HEK293 (cell line): ENCODE measurements at regions not wholly inside any gene's neighbourhood (a gene's known extent, or its start where the extent isn't known, plus 50 kb on each side); places are given as distances from the start of the nearest gene placed in this dataset.

Experiments used
- REPIN1 ChIP-seq: fragments of 450-650 bp; formaldehyde crosslinking; IDR thresholded peaks from 2 replicates; pipeline ENCODE4 v1.5.1; 2017; ENCODE audit warnings: missing biosample characterization, missing genetic modification characterization, low read depth
- YY1 ChIP-seq: fragments of 450-650 bp; formaldehyde crosslinking; IDR thresholded peaks from 2 replicates; pipeline ENCODE4 v1.5.1; 2018; ENCODE audit warnings: missing biosample characterization, missing genetic modification characterization
- ZEB2 ChIP-seq: fragments of 450-650 bp; formaldehyde crosslinking; IDR thresholded peaks from 2 replicates; pipeline ENCODE4 v1.5.1; 2016; ENCODE audit warnings: missing biosample characterization, missing genetic modification characterization
- ZNF140 ChIP-seq: fragments of 450-650 bp; formaldehyde crosslinking; IDR thresholded peaks from 2 replicates; pipeline ENCODE4 v1.5.1; 2016; ENCODE audit warnings: missing biosample characterization, missing genetic modification characterization
- ZNF184 ChIP-seq: fragments of 450-650 bp; IDR thresholded peaks from 2 replicates; pipeline ENCODE4 v1.5.1; 2018; ENCODE audit warnings: missing biosample characterization, mild to moderate bottlenecking, missing genetic modification characterization
- ZNF19 ChIP-seq: fragments of 450-650 bp; formaldehyde crosslinking; IDR thresholded peaks from 2 replicates; pipeline ENCODE4; 2016; ENCODE audit warnings: missing biosample characterization, missing genetic modification characterization, low read depth
- ZNF211 ChIP-seq: fragments of 450-650 bp; formaldehyde crosslinking; IDR thresholded peaks from 2 replicates; pipeline ENCODE4 v1.5.1; 2016; ENCODE audit warnings: low read depth, missing biosample characterization, missing genetic modification characterization
- ZNF530 ChIP-seq: fragments of 450-650 bp; formaldehyde crosslinking; IDR thresholded peaks from 2 replicates; pipeline ENCODE4 v1.5.1; 2016; ENCODE audit warnings: low read depth, missing biosample characterization, missing genetic modification characterization
- ZNF677 ChIP-seq: fragments of 450-650 bp; IDR thresholded peaks from 2 replicates; pipeline ENCODE4 v1.5.0; 2018; ENCODE audit warnings: missing biosample characterization, mild to moderate bottlenecking, missing genetic modification characterization, moderate library complexity
- TF ChIP-seq, protein P1 (sequence below): fragments of 450-650 bp; formaldehyde crosslinking; IDR thresholded peaks from 2 replicates; pipeline ENCODE4 v1.5.1; 2016; ENCODE audit warnings: missing biosample characterization, missing genetic modification characterization
- TF ChIP-seq, protein P2 (sequence below): IDR thresholded peaks from 2 replicates; pipeline ENCODE4 v1.6.1; 2011; ENCODE audit warnings: mild to moderate bottlenecking, low read depth, low read length, borderline replicate concordance
- TF ChIP-seq, protein P3 (sequence below): fragments of 450-650 bp; formaldehyde crosslinking; IDR thresholded peaks from 2 replicates; pipeline ENCODE4 v1.5.1; 2016; ENCODE audit warnings: missing biosample characterization, missing genetic modification characterization

DNA sequence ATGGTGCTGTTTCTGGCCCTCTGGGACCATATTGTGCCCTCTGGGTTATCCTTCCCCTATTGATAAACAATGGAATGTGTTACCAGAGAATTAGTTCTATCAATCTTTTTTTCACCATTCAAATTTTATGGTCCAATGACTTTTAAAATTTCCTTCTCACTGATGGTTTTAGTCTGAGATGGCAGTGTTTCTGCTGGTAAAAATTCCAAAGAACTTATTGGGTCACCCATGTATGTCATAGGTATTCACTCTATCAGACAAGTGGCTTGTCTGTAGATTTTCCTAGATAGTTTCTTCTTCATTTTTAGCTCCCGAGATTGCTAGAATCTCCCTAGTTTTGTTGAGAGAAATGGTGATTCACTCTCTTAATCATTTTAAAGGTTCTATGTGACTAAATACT, 357.2 kb upstream of the RGS17 start:
- TF ChIP-seq ZNF19, result no peak
- TF ChIP-seq, protein P1, sequence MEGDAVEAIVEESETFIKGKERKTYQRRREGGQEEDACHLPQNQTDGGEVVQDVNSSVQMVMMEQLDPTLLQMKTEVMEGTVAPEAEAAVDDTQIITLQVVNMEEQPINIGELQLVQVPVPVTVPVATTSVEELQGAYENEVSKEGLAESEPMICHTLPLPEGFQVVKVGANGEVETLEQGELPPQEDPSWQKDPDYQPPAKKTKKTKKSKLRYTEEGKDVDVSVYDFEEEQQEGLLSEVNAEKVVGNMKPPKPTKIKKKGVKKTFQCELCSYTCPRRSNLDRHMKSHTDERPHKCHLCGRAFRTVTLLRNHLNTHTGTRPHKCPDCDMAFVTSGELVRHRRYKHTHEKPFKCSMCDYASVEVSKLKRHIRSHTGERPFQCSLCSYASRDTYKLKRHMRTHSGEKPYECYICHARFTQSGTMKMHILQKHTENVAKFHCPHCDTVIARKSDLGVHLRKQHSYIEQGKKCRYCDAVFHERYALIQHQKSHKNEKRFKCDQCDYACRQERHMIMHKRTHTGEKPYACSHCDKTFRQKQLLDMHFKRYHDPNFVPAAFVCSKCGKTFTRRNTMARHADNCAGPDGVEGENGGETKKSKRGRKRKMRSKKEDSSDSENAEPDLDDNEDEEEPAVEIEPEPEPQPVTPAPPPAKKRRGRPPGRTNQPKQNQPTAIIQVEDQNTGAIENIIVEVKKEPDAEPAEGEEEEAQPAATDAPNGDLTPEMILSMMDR (tag by site-specific recombination), result no peak
- no peak for TF ChIP-seq YY1 (tag by site-specific recombination)
- no peak for TF ChIP-seq ZNF530 (tag by site-specific recombination)
- TF ChIP-seq REPIN1 (tag by site-specific recombination), result no peak
- TF ChIP-seq, protein P2, sequence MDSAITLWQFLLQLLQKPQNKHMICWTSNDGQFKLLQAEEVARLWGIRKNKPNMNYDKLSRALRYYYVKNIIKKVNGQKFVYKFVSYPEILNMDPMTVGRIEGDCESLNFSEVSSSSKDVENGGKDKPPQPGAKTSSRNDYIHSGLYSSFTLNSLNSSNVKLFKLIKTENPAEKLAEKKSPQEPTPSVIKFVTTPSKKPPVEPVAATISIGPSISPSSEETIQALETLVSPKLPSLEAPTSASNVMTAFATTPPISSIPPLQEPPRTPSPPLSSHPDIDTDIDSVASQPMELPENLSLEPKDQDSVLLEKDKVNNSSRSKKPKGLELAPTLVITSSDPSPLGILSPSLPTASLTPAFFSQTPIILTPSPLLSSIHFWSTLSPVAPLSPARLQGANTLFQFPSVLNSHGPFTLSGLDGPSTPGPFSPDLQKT, result no peak
- TF ChIP-seq ZNF140 (tag by site-specific recombination), result no peak
- no peak for TF ChIP-seq ZNF184 (tag by site-specific recombination)
- TF ChIP-seq ZNF211 (tag by site-specific recombination), result no peak
- no peak for TF ChIP-seq ZEB2
- TF ChIP-seq, protein P3, sequence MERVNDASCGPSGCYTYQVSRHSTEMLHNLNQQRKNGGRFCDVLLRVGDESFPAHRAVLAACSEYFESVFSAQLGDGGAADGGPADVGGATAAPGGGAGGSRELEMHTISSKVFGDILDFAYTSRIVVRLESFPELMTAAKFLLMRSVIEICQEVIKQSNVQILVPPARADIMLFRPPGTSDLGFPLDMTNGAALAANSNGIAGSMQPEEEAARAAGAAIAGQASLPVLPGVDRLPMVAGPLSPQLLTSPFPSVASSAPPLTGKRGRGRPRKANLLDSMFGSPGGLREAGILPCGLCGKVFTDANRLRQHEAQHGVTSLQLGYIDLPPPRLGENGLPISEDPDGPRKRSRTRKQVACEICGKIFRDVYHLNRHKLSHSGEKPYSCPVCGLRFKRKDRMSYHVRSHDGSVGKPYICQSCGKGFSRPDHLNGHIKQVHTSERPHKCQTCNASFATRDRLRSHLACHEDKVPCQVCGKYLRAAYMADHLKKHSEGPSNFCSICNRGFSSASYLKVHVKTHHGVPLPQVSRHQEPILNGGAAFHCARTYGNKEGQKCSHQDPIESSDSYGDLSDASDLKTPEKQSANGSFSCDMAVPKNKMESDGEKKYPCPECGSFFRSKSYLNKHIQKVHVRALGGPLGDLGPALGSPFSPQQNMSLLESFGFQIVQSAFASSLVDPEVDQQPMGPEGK (tag by site-specific recombination), result no peak
- TF ChIP-seq ZNF677, result no peak
